ENCODE measurements at regions not wholly inside any gene's neighbourhood (a gene's known extent, or its start where the extent isn't known, plus 50 kb on each side); places are given as distances from the start of the nearest gene placed in this dataset.

GRCh38 chr20:39773380-39774000 is 811.3 kb downstream of the DHX35 start:
- no peak for TF ChIP-seq CTCF (IDR thresholded peaks at IDR 0.05; ENCODE audit: insufficient read depth, low read length, poor library complexity, severe bottlenecking)
- DNase-seq (ENCODE audit: low read depth), result no peak

GRCh38 chr20:39767352-39767751 is 805.2 kb downstream of the DHX35 start:
- no peaks in the 10 kb centered on the region for H3K27me3 ChIP-seq (ENCODE audit: control insufficient read depth, insufficient read depth, low read length)
- H3K4me3 ChIP-seq (ENCODE audit: low read depth, low read length), result no peak overlapping the region
- no peak for DNase-seq (ENCODE audit: low read depth)
- no peaks in the 10 kb centered on the region for H3K36me3 ChIP-seq (ENCODE audit: control insufficient read depth, insufficient read depth, low read length)
- no peak for TF ChIP-seq CTCF (IDR thresholded peaks at IDR 0.05; ENCODE audit: insufficient read depth, low read length, poor library complexity, severe bottlenecking)

More at GRCh38 chr20:39773380-39774000, 811.3 kb downstream of the DHX35 start:
- no peak overlapping the region for H3K4me3 ChIP-seq (ENCODE audit: low read depth, low read length)
- H3K36me3 ChIP-seq (ENCODE audit: control insufficient read depth, insufficient read depth, low read length), result no peaks in the 10 kb centered on the region
- no peaks in the 10 kb centered on the region for H3K27me3 ChIP-seq (ENCODE audit: control insufficient read depth, insufficient read depth, low read length)

DNA sequence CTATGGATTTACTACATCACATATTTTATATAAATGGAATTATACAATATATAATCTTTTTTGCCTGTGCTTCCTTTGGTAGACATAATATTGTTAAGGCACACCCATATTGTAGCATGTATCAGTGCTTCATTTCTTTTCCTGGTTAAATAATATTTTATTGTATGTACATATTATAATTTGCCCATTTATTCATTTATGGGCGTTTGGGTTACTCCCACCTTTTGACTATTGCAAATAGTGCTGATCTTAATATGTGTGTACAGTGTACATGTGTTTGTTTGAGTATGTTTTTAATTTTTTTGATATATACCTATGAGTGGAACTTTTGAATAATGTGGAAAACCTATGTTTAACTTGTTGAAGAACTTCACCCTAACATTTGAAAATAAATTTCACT is 804.2 kb downstream of the DHX35 start:
- no peak for TF ChIP-seq CTCF (IDR thresholded peaks at IDR 0.05; ENCODE audit: insufficient read depth, low read length, poor library complexity, severe bottlenecking)
- Histone ChIP-seq H3K36me3 (ENCODE audit: control insufficient read depth, insufficient read depth, low read length) (no peaks in the 10 kb centered on the region), H3K27me3 (ENCODE audit: control insufficient read depth, insufficient read depth, low read length) (no peaks in the 10 kb centered on the region), H3K4me3 (ENCODE audit: low read depth, low read length) (no peak overlapping the region)
- no peak for DNase-seq (ENCODE audit: low read depth)

DNA sequence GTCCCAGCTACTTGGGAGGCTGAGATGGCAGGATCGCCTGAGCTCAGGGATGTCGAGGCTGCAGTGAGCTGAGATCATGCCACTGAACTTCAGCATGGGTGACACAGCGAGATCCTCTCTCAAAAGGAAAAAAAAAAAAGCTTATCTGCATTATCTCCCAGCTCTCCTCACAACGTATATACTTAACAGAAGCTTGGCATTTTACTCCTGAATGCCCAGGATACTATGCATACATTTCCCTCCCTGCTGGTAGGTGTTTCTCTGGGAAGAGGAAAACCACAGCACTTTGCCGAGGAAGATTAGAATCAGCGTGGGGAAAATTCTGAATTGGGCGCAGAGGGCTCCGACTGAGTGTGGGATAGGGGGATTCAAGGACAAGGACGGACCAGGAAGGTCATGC is 800.6 kb downstream of the DHX35 start:
- no peak for DNase-seq (ENCODE audit: low read depth)

DNA sequence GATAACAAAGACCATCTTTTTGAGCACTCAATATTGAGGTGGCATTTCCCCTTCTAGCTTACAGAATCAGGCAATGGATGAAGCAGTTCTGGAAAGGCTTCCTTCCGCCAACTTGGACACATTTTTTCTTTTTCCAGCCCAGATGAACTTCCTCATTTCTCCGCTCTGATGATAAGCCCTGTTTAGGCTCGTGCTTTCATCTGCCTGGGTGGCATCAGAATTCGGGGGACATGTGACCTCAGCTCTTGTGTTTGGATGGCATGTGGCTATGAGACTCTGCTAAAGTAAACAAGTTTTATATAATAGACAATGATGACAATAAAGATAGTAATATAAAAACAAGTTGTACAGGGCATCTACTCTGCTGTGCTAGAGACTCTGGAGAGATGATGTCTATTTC is 796.7 kb downstream of the DHX35 start:
- H3K4me3 ChIP-seq (ENCODE audit: low read depth, low read length), result no peak overlapping the region
- H3K27me3 ChIP-seq (ENCODE audit: control insufficient read depth, insufficient read depth, low read length), result no peaks in the 10 kb centered on the region
- no peak for DNase-seq (ENCODE audit: low read depth)
- no peak for TF ChIP-seq CTCF (IDR thresholded peaks at IDR 0.05; ENCODE audit: insufficient read depth, low read length, poor library complexity, severe bottlenecking)
- H3K36me3 ChIP-seq (ENCODE audit: control insufficient read depth, insufficient read depth, low read length), result no peaks in the 10 kb centered on the region

More for the DNA sequence above, 800.6 kb downstream of the DHX35 start:
- no peak overlapping the region for H3K4me3 ChIP-seq (ENCODE audit: low read depth, low read length)
- no peaks in the 10 kb centered on the region for H3K27me3 ChIP-seq (ENCODE audit: control insufficient read depth, insufficient read depth, low read length)
- TF ChIP-seq CTCF (IDR thresholded peaks at IDR 0.05; ENCODE audit: insufficient read depth, low read length, poor library complexity, severe bottlenecking), result no peak
- no peaks in the 10 kb centered on the region for H3K36me3 ChIP-seq (ENCODE audit: control insufficient read depth, insufficient read depth, low read length)

- Histone ChIP-seq H3K27me3 (ENCODE audit: control insufficient read depth, insufficient read depth, low read length) (no peaks in the 10 kb centered on the region), H3K36me3 (ENCODE audit: control insufficient read depth, insufficient read depth, low read length) (no peaks in the 10 kb centered on the region), H3K4me3 (ENCODE audit: low read depth, low read length) (no peak overlapping the region)
- DNase-seq (ENCODE audit: low read depth), result no peak
- TF ChIP-seq CTCF (IDR thresholded peaks at IDR 0.05; ENCODE audit: insufficient read depth, low read length, poor library complexity, severe bottlenecking), result no peak
These were observed 794.7 kb downstream of the DHX35 start for GRCh38 chr20:39756828-39757227.

All from kidney epithelial cell (primary cell).